Ishikawa (cell line): ENCODE measurements at regions not wholly inside any gene's neighbourhood (a gene's known extent, or its start where the extent isn't known, plus 50 kb on each side); places are given as distances from the start of the nearest gene placed in this dataset.

Experiments used
- CEBPB ChIP-seq: IDR thresholded peaks from 2 replicates; pipeline ENCODE4 v1.6.1; 2012
- CREB1 ChIP-seq: IDR thresholded peaks from 2 replicates; pipeline ENCODE4 v1.6.1; 2012; ENCODE audit warnings: low read depth
- EGR1 ChIP-seq: IDR thresholded peaks from 2 replicates; pipeline ENCODE4 v1.6.1; 2012
- EP300 ChIP-seq: IDR thresholded peaks from 2 replicates; pipeline ENCODE4 v1.6.1; 2012; ENCODE audit warnings: borderline replicate concordance
- FOXM1 ChIP-seq: IDR thresholded peaks from 2 replicates; pipeline ENCODE4 v1.6.1; 2012; ENCODE audit warnings: low read depth, borderline replicate concordance
- NFIC ChIP-seq: IDR thresholded peaks from 2 replicates; pipeline ENCODE4 v1.6.1; 2012
- RAD21 ChIP-seq: IDR thresholded peaks from 2 replicates; pipeline ENCODE4 v1.6.1; 2012; ENCODE audit warnings: low read depth
- TAF1 ChIP-seq: IDR thresholded peaks from 2 replicates; pipeline ENCODE4 v1.6.1; 2012; ENCODE audit warnings: low read depth, mild to moderate bottlenecking
- TCF12 ChIP-seq: IDR thresholded peaks from 2 replicates; pipeline ENCODE4 v1.6.1; 2012; ENCODE audit warnings: low read depth
- TEAD4 ChIP-seq: IDR thresholded peaks from 2 replicates; pipeline ENCODE4 v1.6.1; 2012
- YY1 ChIP-seq: IDR thresholded peaks from 2 replicates; pipeline ENCODE4 v1.6.1; 2012; ENCODE audit warnings: low read depth
- ZBTB7A ChIP-seq: IDR thresholded peaks from 2 replicates; pipeline ENCODE4 v1.6.1; 2012; ENCODE audit warnings: low read depth
- TF ChIP-seq, protein P1 (sequence below): IDR thresholded peaks from 2 replicates; pipeline ENCODE4 v1.6.1; 2012; ENCODE audit warnings: low read depth, mild to moderate bottlenecking
- TF ChIP-seq, protein P2 (sequence below): IDR thresholded peaks from 2 replicates; pipeline ENCODE4 v1.6.1; 2012
- TF ChIP-seq, protein P3 (sequence below): IDR thresholded peaks from 2 replicates; pipeline ENCODE4 v1.6.1; 2012

DNA sequence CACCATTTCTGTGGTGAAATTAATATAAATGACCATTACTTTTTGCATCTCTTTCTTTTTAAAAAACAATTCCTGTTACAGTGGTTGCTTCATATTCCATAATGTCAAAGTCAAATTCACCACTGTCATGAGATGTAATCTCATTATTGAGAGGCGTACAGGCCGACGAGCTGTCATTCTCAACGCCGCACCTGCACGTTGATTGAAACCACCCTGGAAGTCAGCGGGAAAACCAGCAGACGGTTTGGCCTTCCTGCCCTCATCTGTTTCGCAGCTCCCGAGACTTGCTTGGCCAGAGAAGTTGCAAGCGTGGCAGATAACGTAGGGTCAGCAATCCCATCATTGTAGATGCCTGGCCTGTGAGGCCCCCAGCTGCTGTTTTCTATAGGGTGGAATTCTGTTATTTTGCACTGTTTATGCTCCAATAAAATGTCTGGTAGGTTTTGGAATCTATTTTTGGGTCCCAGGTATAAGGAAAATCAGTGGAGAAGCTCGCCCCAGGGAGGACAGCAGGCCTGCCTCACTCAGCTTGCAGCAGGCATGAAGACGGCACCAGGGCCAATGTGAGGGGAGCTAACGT, 153.4 kb downstream of the SOX1 start:
- TF ChIP-seq NFIC (no peak), EGR1 (no peak), YY1 (no peak), CREB1 (no peak), FOXM1 (no peak), RAD21 (no peak), TEAD4 (no peak), TCF12 (no peak), ZBTB7A (no peak), CEBPB (no peak), TAF1 (no peak), EP300 (no peak)
- TF ChIP-seq, protein P1, sequence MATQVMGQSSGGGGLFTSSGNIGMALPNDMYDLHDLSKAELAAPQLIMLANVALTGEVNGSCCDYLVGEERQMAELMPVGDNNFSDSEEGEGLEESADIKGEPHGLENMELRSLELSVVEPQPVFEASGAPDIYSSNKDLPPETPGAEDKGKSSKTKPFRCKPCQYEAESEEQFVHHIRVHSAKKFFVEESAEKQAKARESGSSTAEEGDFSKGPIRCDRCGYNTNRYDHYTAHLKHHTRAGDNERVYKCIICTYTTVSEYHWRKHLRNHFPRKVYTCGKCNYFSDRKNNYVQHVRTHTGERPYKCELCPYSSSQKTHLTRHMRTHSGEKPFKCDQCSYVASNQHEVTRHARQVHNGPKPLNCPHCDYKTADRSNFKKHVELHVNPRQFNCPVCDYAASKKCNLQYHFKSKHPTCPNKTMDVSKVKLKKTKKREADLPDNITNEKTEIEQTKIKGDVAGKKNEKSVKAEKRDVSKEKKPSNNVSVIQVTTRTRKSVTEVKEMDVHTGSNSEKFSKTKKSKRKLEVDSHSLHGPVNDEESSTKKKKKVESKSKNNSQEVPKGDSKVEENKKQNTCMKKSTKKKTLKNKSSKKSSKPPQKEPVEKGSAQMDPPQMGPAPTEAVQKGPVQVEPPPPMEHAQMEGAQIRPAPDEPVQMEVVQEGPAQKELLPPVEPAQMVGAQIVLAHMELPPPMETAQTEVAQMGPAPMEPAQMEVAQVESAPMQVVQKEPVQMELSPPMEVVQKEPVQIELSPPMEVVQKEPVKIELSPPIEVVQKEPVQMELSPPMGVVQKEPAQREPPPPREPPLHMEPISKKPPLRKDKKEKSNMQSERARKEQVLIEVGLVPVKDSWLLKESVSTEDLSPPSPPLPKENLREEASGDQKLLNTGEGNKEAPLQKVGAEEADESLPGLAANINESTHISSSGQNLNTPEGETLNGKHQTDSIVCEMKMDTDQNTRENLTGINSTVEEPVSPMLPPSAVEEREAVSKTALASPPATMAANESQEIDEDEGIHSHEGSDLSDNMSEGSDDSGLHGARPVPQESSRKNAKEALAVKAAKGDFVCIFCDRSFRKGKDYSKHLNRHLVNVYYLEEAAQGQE, result no peak
- TF ChIP-seq, protein P2, sequence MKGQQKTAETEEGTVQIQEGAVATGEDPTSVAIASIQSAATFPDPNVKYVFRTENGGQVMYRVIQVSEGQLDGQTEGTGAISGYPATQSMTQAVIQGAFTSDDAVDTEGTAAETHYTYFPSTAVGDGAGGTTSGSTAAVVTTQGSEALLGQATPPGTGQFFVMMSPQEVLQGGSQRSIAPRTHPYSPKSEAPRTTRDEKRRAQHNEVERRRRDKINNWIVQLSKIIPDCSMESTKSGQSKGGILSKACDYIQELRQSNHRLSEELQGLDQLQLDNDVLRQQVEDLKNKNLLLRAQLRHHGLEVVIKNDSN, result no peak
- TF ChIP-seq, protein P3, sequence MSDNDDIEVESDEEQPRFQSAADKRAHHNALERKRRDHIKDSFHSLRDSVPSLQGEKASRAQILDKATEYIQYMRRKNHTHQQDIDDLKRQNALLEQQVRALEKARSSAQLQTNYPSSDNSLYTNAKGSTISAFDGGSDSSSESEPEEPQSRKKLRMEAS, result no peak

DNA sequence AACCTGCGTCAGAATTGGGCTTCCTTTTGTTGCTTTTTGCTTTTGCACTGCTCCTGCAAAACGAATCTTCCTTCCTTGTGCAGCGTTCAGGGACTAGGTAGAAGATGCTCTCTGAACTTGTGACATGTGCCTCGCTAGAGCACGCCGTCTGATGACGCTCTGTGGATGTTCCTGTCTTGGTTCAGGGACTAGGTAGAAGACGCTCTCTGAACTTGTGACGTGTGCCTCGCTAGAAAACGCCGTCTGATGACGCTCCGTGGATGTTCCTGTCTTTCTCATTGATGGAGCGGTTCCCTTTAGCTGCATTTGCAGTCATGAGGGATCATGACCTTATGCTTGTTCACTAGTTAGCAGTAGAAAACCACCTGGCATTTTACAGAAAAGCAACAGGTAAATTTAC, 154.0 kb downstream of the SOX1 start:
- TF ChIP-seq, protein P1, result no peak
- TF ChIP-seq NFIC (no peak), CREB1 (no peak), EGR1 (no peak), CEBPB (no peak), EP300 (no peak), TCF12 (no peak), FOXM1 (no peak), YY1 (no peak)
- TF ChIP-seq, protein P3, result no peak
- TF ChIP-seq, protein P2, result no peak

DNA sequence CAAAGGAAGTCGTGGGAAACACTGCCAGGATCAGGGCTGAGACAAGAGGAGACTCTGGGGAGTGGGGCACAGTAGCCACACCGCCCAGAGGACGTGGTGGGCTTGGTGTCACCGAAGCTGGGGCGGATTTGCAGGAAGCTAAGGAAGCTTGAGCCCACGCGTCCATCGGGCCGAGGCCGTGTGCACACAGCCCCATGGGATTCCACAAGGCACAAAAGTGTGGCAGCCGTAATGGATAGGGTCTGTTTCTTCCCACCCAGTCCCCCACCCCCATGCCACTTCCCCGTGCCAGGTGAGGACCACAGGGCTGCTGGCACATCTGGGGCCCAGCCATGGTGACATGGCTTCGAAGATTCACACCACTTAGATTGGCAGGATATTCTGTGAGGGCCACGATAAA, 153.2 kb upstream of the SPACA7 start:
- TF ChIP-seq CEBPB (no peak), TEAD4 (no peak), FOXM1 (no peak), RAD21 (no peak), TAF1 (no peak), CREB1 (no peak), NFIC (no peak), EGR1 (no peak), ZBTB7A (no peak), YY1 (no peak), EP300 (no peak), TCF12 (no peak)
- TF ChIP-seq, protein P1, result no peak
- TF ChIP-seq, protein P2, result no peak
- TF ChIP-seq, protein P3, result no peak
